Transverse colon (tissue), 4 donors: ENCODE measurements at regions not wholly inside any gene's neighbourhood (a gene's known extent, or its start where the extent isn't known, plus 50 kb on each side); places are given as distances from the start of the nearest gene placed in this dataset.

Experiments used
- CTCF ChIP-seq, 5 experiments: fragments of 200-600 bp in 3 of 5; fragments of 450-650 bp in 2 of 5; sonication (generic) in 3 of 5; IDR thresholded peaks; 1 replicate in 2 of 5; 2 replicates in 3 of 5; pipeline ENCODE4 v1.5.1; 2016 to 2017; ENCODE audit warnings: antibody characterized with exemption in 5 of 5, inconsistent platforms in 3 of 5, mild to moderate bottlenecking in 2 of 5, moderate library complexity in 1 of 5
- EP300 ChIP-seq: sonication (generic); formaldehyde crosslinking; IDR thresholded peaks from one replicate; pipeline ENCODE4 v1.6.1; 2017; ENCODE audit warnings: antibody characterized with exemption, low read depth
- POLR2A ChIP-seq: fragments of 450-650 bp; IDR thresholded peaks from one replicate; pipeline ENCODE4 v1.6.1; 2016; ENCODE audit warnings: antibody characterized with exemption, mild to moderate bottlenecking, moderate library complexity
- POLR2AphosphoS5 ChIP-seq, 3 donors: sonication (generic); formaldehyde crosslinking; IDR thresholded peaks; one replicate each; pipeline ENCODE4 v1.6.1; 2016; ENCODE audit warnings: antibody characterized with exemption in 3 of 3

DNA sequence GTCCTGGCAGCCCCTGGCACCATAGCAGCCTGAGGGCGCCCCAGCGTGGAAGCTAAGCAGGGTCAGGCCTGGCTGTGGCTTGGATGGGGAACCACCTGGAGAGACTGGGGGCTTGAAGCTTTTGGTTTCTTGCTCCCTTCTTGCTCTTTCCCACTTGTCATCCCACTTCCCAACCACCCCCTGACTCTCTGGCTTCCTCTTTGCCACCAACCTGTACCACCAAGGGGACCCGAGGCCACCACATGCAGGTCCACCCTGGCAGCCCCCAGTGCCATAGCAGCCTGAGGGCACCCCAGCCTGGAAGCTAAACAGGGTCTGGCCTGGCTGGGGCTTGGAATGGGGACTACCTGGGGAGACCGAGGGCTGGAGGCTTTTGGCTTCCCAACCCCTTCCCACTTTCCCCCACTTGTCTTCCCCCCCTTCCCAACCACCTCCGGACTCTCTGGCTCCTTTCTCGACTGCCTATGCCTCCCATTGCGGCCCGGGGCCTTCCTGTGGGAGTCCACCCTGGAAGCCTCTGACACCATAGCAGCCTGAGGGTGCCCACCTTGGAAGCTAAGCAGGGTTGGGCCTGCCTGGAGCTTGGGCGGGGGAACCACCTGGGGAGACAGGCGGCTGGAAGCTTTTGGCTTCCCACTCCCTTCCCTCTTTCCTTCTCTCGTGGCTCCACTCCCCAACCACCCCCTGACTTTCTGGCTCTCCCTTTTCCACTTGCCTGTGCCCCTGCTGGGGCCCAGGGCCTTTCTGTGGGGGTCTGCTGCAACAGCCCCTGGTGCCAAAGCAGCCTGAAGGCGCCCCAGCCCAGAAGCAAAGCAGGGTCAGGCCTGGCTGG is 2294.4 kb downstream of the TP53TG3F start:
- no peak for TF ChIP-seq POLR2A
- TF ChIP-seq EP300: no peak
- no peak for TF ChIP-seq CTCF (IDR thresholded peaks at IDR 0.05)
- no peak for TF ChIP-seq POLR2AphosphoS5 (IDR thresholded peaks at IDR 0.05)
